SK-N-SH (cell line): ENCODE measurements at regions not wholly inside any gene's neighbourhood (a gene's known extent, or its start where the extent isn't known, plus 50 kb on each side); places are given as distances from the start of the nearest gene placed in this dataset.

ENCODE experiments used
- CTCF ChIA-PET: fragments of 300-600, 350-600 bp; formaldehyde crosslinking; extraction: SDS; loops from one replicate; lab custom pipeline; 2021; lab: Yijun Ruan, JAX
- POLR2A ChIA-PET: fragments of 350-600 bp; sonication (Branson Sonifier 250); formaldehyde crosslinking; extraction: SDS; loops from one replicate; lab custom pipeline; 2020; ENCODE audit warnings: antibody characterized with exemption, inconsistent platforms; lab: Yijun Ruan, JAX
- DNase-seq: peaks from one replicate; pipeline ENCODE4 v3.0.0; 2012
- H2AFZ ChIP-seq: fragments of 200-600 bp; sonication (generic); 2 replicates; pipeline ENCODE4 v1.8.1; 2016; ENCODE audit warnings: antibody characterized with exemption, mild to moderate bottlenecking, low read depth
- H3F3A ChIP-seq: fragments of 200-600 bp; sonication (generic); replicated peaks from 2 replicates; pipeline ENCODE3; 2016; ENCODE audit warnings: antibody characterized with exemption, mild to moderate bottlenecking; ENCODE audit not compliant: insufficient read depth
- H3K27ac ChIP-seq, 2 experiments: fragments of 200-500 bp in 1 of 2; fragments of 200-600 bp in 1 of 2; sonication (Bioruptor generic) in 1 of 2; sonication (generic), shearing (Covaris generic) in 1 of 2; 2 replicates each; pipeline versions ENCODE4 v1.5.1 to v1.6.1; 2014 to 2016; ENCODE audit warnings: low read depth in 2 of 2, inconsistent platforms in 1 of 2, low read length in 1 of 2, mild to moderate bottlenecking in 1 of 2, mixed read lengths in 1 of 2
- H3K27me3 ChIP-seq: fragments of 200-600 bp; sonication (generic), shearing (Covaris generic); 2 replicates; pipeline ENCODE4 v1.6.1; 2016; ENCODE audit warnings: mixed run types; ENCODE audit not compliant: insufficient read depth
- H3K36me3 ChIP-seq, 2 experiments: fragments of 200-500 bp in 1 of 2; fragments of 200-600 bp in 1 of 2; sonication (Bioruptor generic) in 1 of 2; sonication (generic) in 1 of 2; replicated peaks in 1 of 2; 2 replicates each; pipeline versions ENCODE3 to v1.5.1; 2014 to 2016; ENCODE audit warnings: low read length in 1 of 2, mild to moderate bottlenecking in 1 of 2; ENCODE audit not compliant: insufficient read depth in 2 of 2, control insufficient read depth in 1 of 2
- H3K4me1 ChIP-seq, 2 experiments: fragments of 200-500 bp in 1 of 2; fragments of 200-600 bp in 1 of 2; sonication (Bioruptor generic) in 1 of 2; sonication (generic), shearing (Covaris generic) in 1 of 2; 2 replicates each; pipeline versions ENCODE4 v1.5.1 to v1.6.1; 2014 to 2016; ENCODE audit warnings: low read depth in 1 of 2, low read length in 1 of 2, mixed run types in 1 of 2; ENCODE audit not compliant: insufficient read depth in 2 of 2, control insufficient read depth in 1 of 2
- H3K4me2 ChIP-seq: fragments of 200-600 bp; sonication (generic), shearing (Covaris generic); 2 replicates; pipeline ENCODE4 v1.6.1; 2017; ENCODE audit warnings: mixed run types
- H3K4me3 ChIP-seq, 2 experiments: fragments of 200-500 bp in 1 of 2; fragments of 200-600 bp in 1 of 2; sonication (Bioruptor generic) in 1 of 2; sonication (generic), shearing (Covaris generic) in 1 of 2; 2 replicates each; pipeline versions ENCODE4 v1.5.1 to v1.8.1; 2014 to 2016; ENCODE audit warnings: low read depth in 2 of 2, inconsistent platforms in 1 of 2, low read length in 1 of 2, mild to moderate bottlenecking in 1 of 2, mixed read lengths in 1 of 2, moderate library complexity in 1 of 2
- H3K79me2 ChIP-seq: fragments of 200-600 bp; sonication (generic); 2 replicates; pipeline ENCODE4 v1.8.1; 2017; ENCODE audit warnings: mild to moderate bottlenecking; ENCODE audit not compliant: insufficient read depth
- H3K9ac ChIP-seq: fragments of 200-600 bp; sonication (generic); 2 replicates; pipeline ENCODE4 v1.6.1; 2017; ENCODE audit warnings: mixed run types
- H3K9me2 ChIP-seq: fragments of 200-600 bp; sonication (generic); 2 replicates; pipeline ENCODE4 v1.6.1; 2017; ENCODE audit warnings: mixed run types
- H3K9me3 ChIP-seq: fragments of 200-600 bp; sonication (generic); 2 replicates; pipeline ENCODE4 v1.6.1; 2017; ENCODE audit warnings: mixed run types, mild to moderate bottlenecking, moderate library complexity
- H4K20me1 ChIP-seq: fragments of 200-600 bp; sonication (generic); 2 replicates; pipeline ENCODE4 v1.6.1; 2017; ENCODE audit warnings: mild to moderate bottlenecking, mixed run types; ENCODE audit not compliant: insufficient read depth
- CHD2 ChIP-seq: fragments of 150-350 bp; IDR thresholded peaks from 2 replicates; pipeline ENCODE4 v1.6.1; 2018; ENCODE audit warnings: low read length; ENCODE audit not compliant: partially characterized antibody
- ELF1 ChIP-seq: IDR thresholded peaks from 2 replicates; pipeline ENCODE4 v1.4.0; 2012
- EP300 ChIP-seq, 2 experiments: IDR thresholded peaks; 2 replicates each; pipeline versions ENCODE4 v1.4.0 to v1.6.1; 2012; ENCODE audit warnings: borderline replicate concordance in 1 of 2, low read depth in 1 of 2, low read length in 1 of 2
- EZH2phosphoT487 ChIP-seq: fragments of 200-600 bp; sonication (generic); IDR thresholded peaks from 2 replicates; pipeline ENCODE4 v1.6.1; 2017; ENCODE audit warnings: low read depth, mixed run types, mild to moderate bottlenecking, antibody characterized with exemption, moderate library complexity, borderline replicate concordance
- GATA2 ChIP-seq: sonication (generic); formaldehyde crosslinking; IDR thresholded peaks from 2 replicates; pipeline ENCODE4 v1.5.0; 2020; ENCODE audit warnings: mild to moderate bottlenecking, missing genetic modification reagents
- JUND ChIP-seq: IDR thresholded peaks from 2 replicates; pipeline ENCODE4 v1.4.0; 2012
- MAX ChIP-seq: IDR thresholded peaks from 2 replicates; pipeline ENCODE4 v1.4.0; 2012; ENCODE audit warnings: low read depth
- MEF2A ChIP-seq: IDR thresholded peaks from 2 replicates; pipeline ENCODE4 v1.4.0; 2012; ENCODE audit warnings: low read depth, borderline replicate concordance
- NFIC ChIP-seq: IDR thresholded peaks from 2 replicates; pipeline ENCODE4 v1.4.0; 2012; ENCODE audit warnings: borderline replicate concordance
- RCOR1 ChIP-seq: fragments of 150-350 bp; IDR thresholded peaks from 2 replicates; pipeline ENCODE4 v1.6.1; 2017; ENCODE audit warnings: antibody characterized with exemption, low read length
- REST ChIP-seq: IDR thresholded peaks from 2 replicates; pipeline ENCODE4 v1.6.1; 2012; ENCODE audit warnings: mild to moderate bottlenecking, low read depth, low read length, moderate library complexity
- RXRA ChIP-seq: IDR thresholded peaks from 2 replicates; pipeline ENCODE4 v1.4.0; 2012; ENCODE audit warnings: low read depth, mild to moderate bottlenecking, borderline replicate concordance
- SMC3 ChIP-seq: IDR thresholded peaks from 2 replicates; pipeline ENCODE4 v1.6.1; 2012; ENCODE audit warnings: low read depth, low read length, improper control_type of control experiment
- TCF12 ChIP-seq: IDR thresholded peaks from 2 replicates; pipeline ENCODE4 v1.4.0; 2012
- TEAD4 ChIP-seq: IDR thresholded peaks from 2 replicates; pipeline ENCODE4 v1.4.0; 2012; ENCODE audit warnings: mild to moderate bottlenecking, borderline replicate concordance; ENCODE audit not compliant: insufficient read depth
- YY1 ChIP-seq: IDR thresholded peaks from 2 replicates; pipeline ENCODE4 v1.4.0; 2012; ENCODE audit warnings: low read depth, mild to moderate bottlenecking
- ZBTB33 ChIP-seq: IDR thresholded peaks from 2 replicates; pipeline ENCODE4 v1.4.0; 2012; ENCODE audit warnings: low read depth, borderline replicate concordance
- WGBS: methylation state at CpG from one replicate; pipeline ENCODE4 v1.1.6; 2017; ENCODE audit warnings: low lambda C conversion rate; 5-methylcytosine and 5-hydroxymethylcytosine counted together
- TF ChIP-seq, protein P1 (sequence below): IDR thresholded peaks from 2 replicates; pipeline ENCODE4; 2012

DNA sequence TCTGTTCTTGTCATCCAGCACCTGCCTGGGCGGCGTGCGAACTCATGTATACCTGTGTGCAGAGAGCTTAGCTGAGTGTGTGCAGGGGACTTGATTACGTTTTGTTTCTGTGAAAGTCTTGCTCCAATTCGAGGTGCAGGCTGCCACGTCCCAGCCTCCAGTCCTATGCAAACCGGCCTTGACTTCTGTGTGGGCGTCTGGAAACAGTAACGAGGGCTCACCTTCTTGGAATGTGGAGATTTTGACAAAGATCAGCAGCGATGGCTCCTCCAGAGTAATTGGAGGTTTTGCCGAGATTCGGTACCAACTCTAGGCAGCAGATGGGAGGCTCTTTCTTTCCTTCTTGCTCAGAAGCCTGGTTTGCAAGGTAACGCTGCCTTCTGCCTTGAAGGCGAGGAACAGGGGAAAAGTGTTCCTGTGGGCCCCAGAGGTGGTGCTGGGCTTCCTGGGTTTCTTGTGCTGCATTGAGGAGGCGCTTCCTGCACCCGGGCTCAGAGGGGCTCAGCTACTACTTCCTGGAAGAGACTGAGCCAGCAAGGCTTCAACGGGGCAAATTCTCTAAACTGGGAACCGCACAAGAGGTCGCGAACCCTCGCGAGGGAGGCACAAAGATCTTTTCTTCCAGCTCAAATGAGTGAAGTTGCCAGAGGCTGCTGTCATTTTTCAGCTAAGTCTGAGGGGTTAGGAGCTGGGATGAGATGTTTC lies 249.0 kb downstream of the AACS start (continued):
- no peak for TF ChIP-seq TEAD4
- TF ChIP-seq CHD2: no peak
- no peak for TF ChIP-seq SMC3
- TF ChIP-seq RCOR1: no peak
- no peak for TF ChIP-seq EP300 (IDR thresholded peaks at IDR 0.05; ENCODE audit: borderline replicate concordance in 1 of 2, low read depth in 1 of 2, low read length in 1 of 2)
- no peak for TF ChIP-seq GATA2 (CRISPR knock-in tag)

DNA sequence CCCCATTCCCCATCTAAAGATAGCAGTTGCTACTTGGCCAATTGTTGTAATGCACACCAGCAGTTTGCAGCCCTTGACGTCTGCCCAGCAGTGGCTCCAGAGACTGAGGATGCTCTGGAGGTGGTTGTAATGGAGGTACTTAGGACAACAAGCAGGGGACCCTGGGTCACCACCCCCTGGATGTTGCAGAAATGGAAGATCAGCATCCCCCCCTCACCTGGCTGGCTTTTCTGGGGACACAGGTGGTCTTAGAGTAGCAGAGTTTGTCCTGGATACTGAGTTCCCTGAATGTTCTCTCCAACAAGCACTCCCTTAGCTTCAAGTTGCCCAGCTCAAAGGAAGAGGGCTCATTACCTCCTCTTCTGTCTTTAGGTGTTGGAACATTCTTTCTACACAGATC lies 250.5 kb downstream of the AACS start:
- POLR2A ChIA-PET: no interaction called here

DNA sequence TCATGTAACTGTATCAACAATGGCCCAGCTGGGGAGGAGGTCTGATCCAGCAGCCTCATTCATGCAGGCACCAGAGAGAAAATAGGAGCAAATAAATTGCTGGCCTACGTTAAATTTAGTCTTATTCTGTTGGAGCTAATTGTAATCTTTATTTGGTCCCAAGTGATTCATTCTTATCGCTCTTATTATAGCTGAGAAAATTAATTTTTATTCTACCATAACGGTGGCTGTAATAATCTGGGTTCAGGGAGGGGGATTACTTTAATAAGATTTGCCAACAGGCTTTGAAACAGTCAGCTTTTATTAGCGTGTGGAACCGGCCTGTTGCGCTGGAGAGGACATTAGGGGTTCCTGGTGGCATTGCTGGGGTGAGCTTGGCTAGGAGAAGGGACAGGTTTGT lies 254.9 kb downstream of the AACS start:
- POLR2A ChIA-PET: no interaction called here
- CTCF ChIA-PET: interaction anchor here (3.4 kb wide), 1 partner anchor 11 kb away, joined by 14 read pairs; no protein-coding TSS in a partner anchor
- H3F3A ChIP-seq: no peaks in the 10 kb centered on the region
- no peak for TF ChIP-seq MAX
- no peak for TF ChIP-seq TEAD4
- no peak for TF ChIP-seq MEF2A
- TF ChIP-seq, protein P1, sequence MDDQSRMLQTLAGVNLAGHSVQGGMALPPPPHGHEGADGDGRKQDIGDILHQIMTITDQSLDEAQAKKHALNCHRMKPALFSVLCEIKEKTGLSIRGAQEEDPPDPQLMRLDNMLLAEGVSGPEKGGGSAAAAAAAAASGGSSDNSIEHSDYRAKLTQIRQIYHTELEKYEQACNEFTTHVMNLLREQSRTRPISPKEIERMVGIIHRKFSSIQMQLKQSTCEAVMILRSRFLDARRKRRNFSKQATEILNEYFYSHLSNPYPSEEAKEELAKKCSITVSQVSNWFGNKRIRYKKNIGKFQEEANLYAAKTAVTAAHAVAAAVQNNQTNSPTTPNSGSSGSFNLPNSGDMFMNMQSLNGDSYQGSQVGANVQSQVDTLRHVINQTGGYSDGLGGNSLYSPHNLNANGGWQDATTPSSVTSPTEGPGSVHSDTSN: no peak
- TF ChIP-seq REST: no peak
- no peak for TF ChIP-seq EZH2phosphoT487
- no peak for TF ChIP-seq NFIC
- no peak for TF ChIP-seq JUND
- no peak for TF ChIP-seq ELF1
- no peak for TF ChIP-seq ZBTB33
- TF ChIP-seq RXRA: no peak
- no peak for TF ChIP-seq SMC3
- no peak for TF ChIP-seq TCF12
- no peak for TF ChIP-seq YY1
- H3K27me3 ChIP-seq: no peaks in the 10 kb centered on the region
- no peak overlapping the region for H2AFZ ChIP-seq
- H3K4me2 ChIP-seq: no peak overlapping the region
- no peak overlapping the region for H3K27ac ChIP-seq
- H3K79me2 ChIP-seq: no peaks in the 10 kb centered on the region
- DNase-seq: no peak
- H3K9me2 ChIP-seq: no peaks in the 10 kb centered on the region
- H3K4me3 ChIP-seq: no peak overlapping the region
- H3K9ac ChIP-seq: no peak overlapping the region
- H4K20me1 ChIP-seq: no peaks in the 10 kb centered on the region
- H3K9me3 ChIP-seq: no peaks in the 10 kb centered on the region
- no peaks in the 10 kb centered on the region for H3K4me1 ChIP-seq
- 6% methylated on average over 6 of the region's 6 CpGs for WGBS
- no peaks in the 10 kb centered on the region for H3K36me3 ChIP-seq

More for the DNA sequence above, 250.5 kb downstream of the AACS start:
- WGBS: 0% methylated on average over 1 of the region's 1 CpG
- CTCF ChIA-PET: interaction anchor here (1.0 kb wide), 1 partner anchor 64 kb away, joined by 3 read pairs; no protein-coding TSS in a partner anchor
- Histone ChIP-seq H3F3A (no peaks in the 10 kb centered on the region), H3K36me3 (no peaks in the 10 kb centered on the region), H3K4me1 (no peaks in the 10 kb centered on the region), H3K4me3 (no peak overlapping the region), H3K27me3 (no peaks in the 10 kb centered on the region), H3K79me2 (no peaks in the 10 kb centered on the region), H3K9me2 (no peaks in the 10 kb centered on the region), H3K9ac (no peak overlapping the region), H2AFZ (no peak overlapping the region), H4K20me1 (no peaks in the 10 kb centered on the region), H3K27ac (no peak overlapping the region), H3K4me2 (no peak overlapping the region), H3K9me3 (no peaks in the 10 kb centered on the region)
- TF ChIP-seq GATA2 (CRISPR knock-in tag): no peak
- DNase-seq: no peak
